IMR-90 (cell line): ENCODE measurements at regions not wholly inside any gene's neighbourhood (a gene's known extent, or its start where the extent isn't known, plus 50 kb on each side); places are given as distances from the start of the nearest gene placed in this dataset.

Experiments used
- BHLHE40 ChIP-seq: fragments of 150-350 bp; IDR thresholded peaks from 2 replicates; pipeline ENCODE4 v1.6.1; 2016; ENCODE audit warnings: mild to moderate bottlenecking, low read depth, low read length
- CEBPB ChIP-seq: IDR thresholded peaks from 2 replicates; pipeline ENCODE4 v1.6.1; 2012; ENCODE audit warnings: low read depth, low read length, improper control_type of control experiment
- CTCF ChIP-seq: conservative IDR thresholded peaks from 2 replicates; pipeline ENCODE4 v1.5.1; 2012; ENCODE audit warnings: mild to moderate bottlenecking, low read depth, low read length, improper control_type of control experiment
- FOS ChIP-seq: fragments of 150-350 bp; IDR thresholded peaks from 2 replicates; pipeline ENCODE4 v1.6.1; 2016; ENCODE audit warnings: low read depth, low read length
- MAZ ChIP-seq: IDR thresholded peaks from 2 replicates; pipeline ENCODE4 v1.6.1; 2012; ENCODE audit warnings: low read depth, mild to moderate bottlenecking, low read length, improper control_type of control experiment, moderate library complexity, borderline replicate concordance
- MXI1 ChIP-seq: IDR thresholded peaks from 2 replicates; pipeline ENCODE4 v1.6.1; 2012; ENCODE audit warnings: low read depth, mild to moderate bottlenecking, low read length, moderate library complexity, borderline replicate concordance
- POLR2A ChIP-seq: IDR thresholded peaks from 2 replicates; pipeline ENCODE4 v1.6.1; 2012; ENCODE audit warnings: mild to moderate bottlenecking, low read depth, low read length
- RCOR1 ChIP-seq: IDR thresholded peaks from 2 replicates; pipeline ENCODE4 v1.6.1; 2012; ENCODE audit warnings: mild to moderate bottlenecking, low read length, improper control_type of control experiment; ENCODE audit not compliant: insufficient replicate concordance
- RFX5 ChIP-seq: IDR thresholded peaks from 2 replicates; pipeline ENCODE4 v1.8.0; 2012; ENCODE audit warnings: low read depth, mild to moderate bottlenecking, low read length, moderate library complexity
- SMC3 ChIP-seq: fragments of 150-350 bp; IDR thresholded peaks from 2 replicates; pipeline ENCODE4 v1.6.1; 2016; ENCODE audit warnings: low read depth, mild to moderate bottlenecking, antibody characterized with exemption, low read length, moderate library complexity

GRCh38 chr6:170145272-170145592, 145.6 kb downstream of the DLL1 start:
- no peak for TF ChIP-seq CTCF
- no peak for TF ChIP-seq MXI1
- TF ChIP-seq RFX5: no peak
- no peak for TF ChIP-seq FOS
- TF ChIP-seq SMC3: no peak
- no peak for TF ChIP-seq CEBPB
- TF ChIP-seq RCOR1: no peak
- no peak for TF ChIP-seq POLR2A
- no peak for TF ChIP-seq MAZ
- TF ChIP-seq BHLHE40: no peak
